ENCODE measurements at regions not wholly inside any gene's neighbourhood (a gene's known extent, or its start where the extent isn't known, plus 50 kb on each side); places are given as distances from the start of the nearest gene placed in this dataset.

- no peak for TF ChIP-seq CTCF (IDR thresholded peaks at IDR 0.05)
- TF ChIP-seq POLR2A (IDR thresholded peaks at IDR 0.05), result no peak
Measured at GRCh38 chr17:53724726-53725125, 98.0 kb upstream of the KIF2B start.

Data from thyroid gland (tissue), 4 donors.